Lower leg skin (tissue), 4 donors: ENCODE measurements at regions not wholly inside any gene's neighbourhood (a gene's known extent, or its start where the extent isn't known, plus 50 kb on each side); places are given as distances from the start of the nearest gene placed in this dataset.

ENCODE experiments used
- DNase-seq, 2 donors: peaks; one replicate each; pipeline ENCODE4 v3.0.0-alpha.2; 2019; ENCODE audit warnings: low spot score in 2 of 2
- H3K4me3 ChIP-seq: fragments of 200-600 bp; sonication (generic); 2 replicates; pipeline ENCODE4 v1.5.1; 2017; ENCODE audit warnings: mild to moderate bottlenecking, low read depth; ENCODE audit not compliant: poor library complexity, severe bottlenecking
- CTCF ChIP-seq, 3 donors: fragments of 450-650 bp; IDR thresholded peaks; one replicate each; pipeline ENCODE4 v1.5.1; 2016; ENCODE audit warnings: antibody characterized with exemption in 3 of 3, mild to moderate bottlenecking in 3 of 3, moderate library complexity in 2 of 3
- POLR2A ChIP-seq, 2 donors: fragments of 450-650 bp; IDR thresholded peaks; one replicate each; pipeline ENCODE4 v1.6.1; 2016 to 2017; ENCODE audit warnings: antibody characterized with exemption in 2 of 2, mild to moderate bottlenecking in 1 of 2, moderate library complexity in 1 of 2
- WGBS, 2 donors: methylation state at CpG; one replicate each; pipeline ENCODE4 v1.1.5; 2018; 5-methylcytosine and 5-hydroxymethylcytosine counted together
- intact Hi-C: fragments of 100-400 bp; cut with DNase I; formaldehyde crosslinking; loops from one replicate; pipeline ENCODE4 v1.15.0; 2023; ENCODE audit warnings: low total_unique reads

DNA sequence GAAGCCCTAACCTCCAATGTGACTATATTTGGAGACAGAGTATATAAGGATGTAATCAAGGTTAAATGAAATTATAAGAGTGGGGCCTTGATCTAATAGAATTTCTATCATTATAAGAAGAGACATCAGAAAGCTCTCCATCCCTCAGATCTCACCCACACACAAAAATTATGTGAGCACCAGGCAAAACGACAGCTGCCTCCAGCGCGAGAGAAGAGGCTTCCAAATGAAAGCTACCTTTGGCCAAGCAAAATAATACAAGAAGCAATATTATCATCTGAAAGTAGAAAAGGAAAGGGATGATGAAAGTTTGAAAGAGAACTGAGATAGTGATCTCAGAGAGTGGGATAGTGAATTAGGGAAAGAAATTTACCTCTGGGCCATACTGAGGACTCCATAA, 1192.5 kb downstream of the NXPH1 start:
- intact Hi-C loops: no loop called here
- no peak overlapping the region for H3K4me3 ChIP-seq
- 85 to 90% methylated on average over 3 of the region's 3 CpGs for WGBS, 2 donors
- TF ChIP-seq POLR2A (IDR thresholded peaks at IDR 0.05): no peak
- TF ChIP-seq CTCF (IDR thresholded peaks at IDR 0.05): no peak
- no peak for DNase-seq

- 94 to 97% methylated on average over 2 of the region's 2 CpGs for WGBS, 2 donors
- no peak overlapping the region for H3K4me3 ChIP-seq
- intact Hi-C loops: no loop called here
- DNase-seq: no peak
- TF ChIP-seq CTCF (IDR thresholded peaks at IDR 0.05) (no peak), POLR2A (IDR thresholded peaks at IDR 0.05) (no peak)
These were observed 1212.3 kb downstream of the NXPH1 start for GRCh38 chr7:9645756-9646155.

GRCh38 chr7:9657257-9657656, 1223.8 kb downstream of the NXPH1 start:
- H3K4me3 ChIP-seq: no peak overlapping the region
- DNase-seq: no peak
- 87 to 92% methylated on average over 4 of the region's 4 CpGs for WGBS, 2 donors
- intact Hi-C loops: no loop called here
- TF ChIP-seq POLR2A (IDR thresholded peaks at IDR 0.05) (no peak), CTCF (IDR thresholded peaks at IDR 0.05) (no peak)

- no peak for TF ChIP-seq POLR2A (IDR thresholded peaks at IDR 0.05)
- TF ChIP-seq CTCF (IDR thresholded peaks at IDR 0.05): no peak
- WGBS, 2 donors: 77 to 83% methylated on average over 7 of the region's 7 CpGs
- intact Hi-C loops: no loop called here
These were observed 1238.8 kb downstream of the NXPH1 start for GRCh38 chr7:9671979-9672917.

DNA sequence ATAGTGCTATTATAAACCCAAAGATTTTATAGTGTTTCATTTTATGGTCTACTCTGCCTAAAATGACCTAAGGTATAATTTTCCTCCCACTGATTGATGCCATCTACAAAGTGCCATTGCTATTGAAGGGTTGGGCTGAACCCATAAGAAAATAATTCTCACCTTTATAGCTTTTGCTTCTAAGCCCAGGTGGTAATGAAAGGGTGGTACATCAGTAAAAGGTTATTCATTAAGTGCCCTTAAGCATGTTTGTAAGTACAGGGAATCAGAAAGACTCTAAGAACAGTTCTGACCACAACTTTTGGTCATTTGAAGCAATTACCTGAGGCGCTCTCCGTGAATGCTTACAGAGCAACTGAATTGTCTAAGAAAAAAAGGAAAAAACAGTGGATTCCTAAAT, 1247.3 kb downstream of the NXPH1 start:
- WGBS, 2 donors: 68% methylated on average over 2 of the region's 2 CpGs
- intact Hi-C loops: no loop called here
- DNase-seq: no peak
- no peak overlapping the region for H3K4me3 ChIP-seq
- TF ChIP-seq CTCF (IDR thresholded peaks at IDR 0.05): no peak
- TF ChIP-seq POLR2A (IDR thresholded peaks at IDR 0.05): no peak

More at GRCh38 chr7:9671979-9672917, 1238.8 kb downstream of the NXPH1 start:
- no peak overlapping the region for H3K4me3 ChIP-seq
- no peak for DNase-seq
